SK-N-SH (cell line): ENCODE measurements at regions not wholly inside any gene's neighbourhood (a gene's known extent, or its start where the extent isn't known, plus 50 kb on each side); places are given as distances from the start of the nearest gene placed in this dataset.

ENCODE experiments used
- CTCF ChIP-seq: fragments of 200-600 bp; sonication (generic); IDR thresholded peaks from 2 replicates; pipeline ENCODE4 v1.6.1; 2017; ENCODE audit warnings: antibody characterized with exemption, mild to moderate bottlenecking, moderate library complexity
- ELF1 ChIP-seq: IDR thresholded peaks from 2 replicates; pipeline ENCODE4 v1.4.0; 2012
- FOXJ3 ChIP-seq: sonication (generic); formaldehyde crosslinking; IDR thresholded peaks from 2 replicates; pipeline ENCODE4 v1.5.1; 2020; ENCODE audit warnings: mild to moderate bottlenecking, missing genetic modification reagents
- ZBTB33 ChIP-seq: IDR thresholded peaks from 2 replicates; pipeline ENCODE4 v1.4.0; 2012; ENCODE audit warnings: low read depth, borderline replicate concordance

GRCh38 chr14:82365471-82365870, 831.8 kb upstream of the SEL1L start:
- TF ChIP-seq ELF1 (no peak), CTCF (no peak), FOXJ3 (CRISPR knock-in tag) (no peak), ZBTB33 (no peak)
